ENCODE measurements at regions not wholly inside any gene's neighbourhood (a gene's known extent, or its start where the extent isn't known, plus 50 kb on each side); places are given as distances from the start of the nearest gene placed in this dataset.

GRCh38 chr11:82507288-82507687 lies 226.4 kb downstream of the FAM181B start:
- no peak for TF ChIP-seq CTCF (IDR thresholded peaks at IDR 0.05)
- no peak for TF ChIP-seq POLR2A (IDR thresholded peaks at IDR 0.05)

Measured in Peyer's patch (tissue), 4 donors.